Smooth muscle cell (in vitro differentiated cells): ENCODE measurements at regions not wholly inside any gene's neighbourhood (a gene's known extent, or its start where the extent isn't known, plus 50 kb on each side); places are given as distances from the start of the nearest gene placed in this dataset.

Source experiments
- DNase-seq: peaks from one replicate; lab custom pipeline; 2025; ENCODE audit not compliant: unreplicated experiment; lab: John Stamatoyannopoulos, UW
- H2AFZ ChIP-seq: fragments of 200-600 bp; sonication (generic); 2 replicates; pipeline ENCODE4 v1.6.0; 2016; ENCODE audit warnings: antibody characterized with exemption, low read depth, mild to moderate bottlenecking
- H3F3A ChIP-seq: fragments of 200-600 bp; sonication (generic); 2 replicates; pipeline ENCODE4 v1.6.0; 2017; ENCODE audit warnings: antibody characterized with exemption, low read depth
- H3K27ac ChIP-seq: fragments of 200-600 bp; sonication (generic); 2 replicates; pipeline ENCODE4 v1.5.1; 2016; ENCODE audit warnings: low read depth, mild to moderate bottlenecking
- H3K27me3 ChIP-seq: fragments of 200-600 bp; sonication (generic); 2 replicates; pipeline ENCODE4 v1.6.1; 2016; ENCODE audit warnings: low read depth, mild to moderate bottlenecking
- H3K36me3 ChIP-seq: fragments of 200-600 bp; sonication (generic); 2 replicates; pipeline ENCODE4 v1.5.1; 2016; ENCODE audit warnings: low read depth
- H3K4me1 ChIP-seq: fragments of 200-600 bp; sonication (generic); 2 replicates; pipeline ENCODE4 v1.5.1; 2016; ENCODE audit warnings: low read depth
- H3K4me2 ChIP-seq: fragments of 200-600 bp; sonication (generic); 2 replicates; pipeline ENCODE4 v1.6.0; 2016; ENCODE audit warnings: mild to moderate bottlenecking
- H3K4me3 ChIP-seq: fragments of 200-600 bp; sonication (generic); 2 replicates; pipeline ENCODE4 v1.5.1; 2016; ENCODE audit warnings: mild to moderate bottlenecking
- H3K79me2 ChIP-seq: fragments of 200-600 bp; sonication (generic); 2 replicates; pipeline ENCODE4 v1.6.0; 2016; ENCODE audit warnings: low read depth, mild to moderate bottlenecking
- H3K9ac ChIP-seq: fragments of 200-600 bp; sonication (generic); 2 replicates; pipeline ENCODE4 v1.6.0; 2016; ENCODE audit warnings: low read depth
- H3K9me3 ChIP-seq: fragments of 200-600 bp; sonication (generic); replicated peaks from 2 replicates; pipeline ENCODE4 v1.5.1; 2016; ENCODE audit warnings: low read depth
- H4K20me1 ChIP-seq: fragments of 200-600 bp; sonication (generic); 2 replicates; pipeline ENCODE4 v1.6.0; 2016; ENCODE audit warnings: low read depth
- CTCF ChIP-seq: fragments of 200-600 bp; sonication (generic); IDR thresholded peaks from 2 replicates; pipeline ENCODE4 v1.5.1; 2017; ENCODE audit warnings: borderline replicate concordance, mild to moderate bottlenecking, antibody characterized with exemption; ENCODE audit not compliant: insufficient read depth, poor library complexity, severe bottlenecking
- WGBS: methylation state at CpG from one replicate; pipeline ENCODE4 v1.1.7; 2016; ENCODE audit warnings: low lambda C conversion rate; 5-methylcytosine and 5-hydroxymethylcytosine counted together

GRCh38 chr5:37962389-37962788 lies 122.5 kb upstream of the GDNF start:
- no peaks in the 10 kb centered on the region for H3F3A ChIP-seq
- no peak overlapping the region for H2AFZ ChIP-seq
- H3K79me2 ChIP-seq: no peaks in the 10 kb centered on the region
- H3K36me3 ChIP-seq: no peaks in the 10 kb centered on the region
- peaks cover 11% of the 10 kb centered on the region for H3K9me3 ChIP-seq
- no peaks in the 10 kb centered on the region for H3K27me3 ChIP-seq
- no peak overlapping the region for H3K27ac ChIP-seq
- no peak for DNase-seq
- no peak overlapping the region for H3K4me2 ChIP-seq
- WGBS: 93% methylated on average over 1 of the region's 1 CpG
- H3K9ac ChIP-seq: no peak overlapping the region
- H4K20me1 ChIP-seq: no peaks in the 10 kb centered on the region
- no peaks in the 10 kb centered on the region for H3K4me1 ChIP-seq
- no peak overlapping the region for H3K4me3 ChIP-seq
- TF ChIP-seq CTCF: no peak

GRCh38 chr5:37957218-37957617 lies 117.4 kb upstream of the GDNF start:
- DNase-seq: no peak
- H3K36me3 ChIP-seq: no peaks in the 10 kb centered on the region
- H3K4me3 ChIP-seq: no peak overlapping the region
- H2AFZ ChIP-seq: no peak overlapping the region
- H3K79me2 ChIP-seq: no peaks in the 10 kb centered on the region
- no peaks in the 10 kb centered on the region for H3K4me1 ChIP-seq
- no peak overlapping the region for H3K4me2 ChIP-seq
- TF ChIP-seq CTCF: no peak
- WGBS: 86% methylated on average over 1 of the region's 1 CpG
- no peak overlapping the region for H3K27ac ChIP-seq
- H3K9me3 ChIP-seq: peaks cover 11% of the 10 kb centered on the region
- no peaks in the 10 kb centered on the region for H3F3A ChIP-seq
- H4K20me1 ChIP-seq: no peaks in the 10 kb centered on the region
- H3K9ac ChIP-seq: no peak overlapping the region
- H3K27me3 ChIP-seq: no peaks in the 10 kb centered on the region

GRCh38 chr5:37955748-37956147 lies 115.9 kb upstream of the GDNF start:
- Histone ChIP-seq H3K4me2 (no peak overlapping the region), H4K20me1 (no peaks in the 10 kb centered on the region), H3K4me3 (no peak overlapping the region), H3K4me1 (no peaks in the 10 kb centered on the region), H3K79me2 (no peaks in the 10 kb centered on the region), H3K36me3 (no peaks in the 10 kb centered on the region), H3K9me3 (peaks cover 11% of the 10 kb centered on the region), H3F3A (no peaks in the 10 kb centered on the region), H2AFZ (no peak overlapping the region), H3K27ac (no peak overlapping the region), H3K27me3 (no peaks in the 10 kb centered on the region), H3K9ac (no peak overlapping the region)
- WGBS: 92% methylated on average over 4 of the region's 4 CpGs
- no peak for TF ChIP-seq CTCF
- DNase-seq: no peak

- peaks cover 11% of the 10 kb centered on the region for H3K9me3 ChIP-seq
- H3K36me3 ChIP-seq: no peaks in the 10 kb centered on the region
- H3K4me3 ChIP-seq: no peak overlapping the region
- H3K9ac ChIP-seq: no peak overlapping the region
- no peaks in the 10 kb centered on the region for H3K79me2 ChIP-seq
- no peak overlapping the region for H3K4me2 ChIP-seq
- no peaks in the 10 kb centered on the region for H4K20me1 ChIP-seq
- H2AFZ ChIP-seq: no peak overlapping the region
- no peak for TF ChIP-seq CTCF
- H3K27me3 ChIP-seq: no peaks in the 10 kb centered on the region
- no peak for DNase-seq
- H3K27ac ChIP-seq: no peak overlapping the region
- no peaks in the 10 kb centered on the region for H3K4me1 ChIP-seq
- no peaks in the 10 kb centered on the region for H3F3A ChIP-seq
These were observed 114.7 kb upstream of the GDNF start for GRCh38 chr5:37954561-37954960.
